PC-9 (cell line): ENCODE measurements at regions not wholly inside any gene's neighbourhood (a gene's known extent, or its start where the extent isn't known, plus 50 kb on each side); places are given as distances from the start of the nearest gene placed in this dataset.

Experiments used
- EZH2 ChIP-seq: fragments of 200-600 bp; sonication (generic); IDR thresholded peaks from 2 replicates; pipeline ENCODE4 v1.8.0; 2017; ENCODE audit warnings: antibody characterized with exemption, low read depth
- TF ChIP-seq, protein P1 (sequence below): fragments of 200-600 bp; sonication (generic); conservative IDR thresholded peaks from 2 replicates; pipeline ENCODE4 v1.6.1; 2017; ENCODE audit warnings: mixed run types, antibody characterized with exemption, mild to moderate bottlenecking, moderate library complexity

DNA sequence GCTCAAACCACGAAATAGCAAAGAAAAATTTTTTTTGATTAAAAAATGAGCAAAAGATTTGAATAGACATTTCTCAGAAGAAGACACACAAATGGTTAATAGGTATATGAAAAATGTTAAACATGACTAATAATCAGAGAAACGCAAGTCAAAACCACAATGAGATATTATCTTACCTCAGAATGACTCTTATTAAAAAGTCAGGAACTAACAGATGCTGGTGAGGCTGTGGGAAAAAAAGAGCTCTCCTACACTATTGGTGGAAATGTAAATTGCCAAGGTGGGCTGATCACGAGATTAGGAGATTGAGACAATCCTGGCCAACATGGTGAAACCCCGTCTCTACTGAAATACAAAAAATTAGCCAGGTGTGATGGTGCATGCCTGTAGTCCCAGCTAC is 315.5 kb upstream of the FLRT2 start:
- TF ChIP-seq, protein P1, sequence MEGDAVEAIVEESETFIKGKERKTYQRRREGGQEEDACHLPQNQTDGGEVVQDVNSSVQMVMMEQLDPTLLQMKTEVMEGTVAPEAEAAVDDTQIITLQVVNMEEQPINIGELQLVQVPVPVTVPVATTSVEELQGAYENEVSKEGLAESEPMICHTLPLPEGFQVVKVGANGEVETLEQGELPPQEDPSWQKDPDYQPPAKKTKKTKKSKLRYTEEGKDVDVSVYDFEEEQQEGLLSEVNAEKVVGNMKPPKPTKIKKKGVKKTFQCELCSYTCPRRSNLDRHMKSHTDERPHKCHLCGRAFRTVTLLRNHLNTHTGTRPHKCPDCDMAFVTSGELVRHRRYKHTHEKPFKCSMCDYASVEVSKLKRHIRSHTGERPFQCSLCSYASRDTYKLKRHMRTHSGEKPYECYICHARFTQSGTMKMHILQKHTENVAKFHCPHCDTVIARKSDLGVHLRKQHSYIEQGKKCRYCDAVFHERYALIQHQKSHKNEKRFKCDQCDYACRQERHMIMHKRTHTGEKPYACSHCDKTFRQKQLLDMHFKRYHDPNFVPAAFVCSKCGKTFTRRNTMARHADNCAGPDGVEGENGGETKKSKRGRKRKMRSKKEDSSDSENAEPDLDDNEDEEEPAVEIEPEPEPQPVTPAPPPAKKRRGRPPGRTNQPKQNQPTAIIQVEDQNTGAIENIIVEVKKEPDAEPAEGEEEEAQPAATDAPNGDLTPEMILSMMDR: no peak
- TF ChIP-seq EZH2: no peak
